Fibroblast of lung (primary cell): ENCODE measurements at regions not wholly inside any gene's neighbourhood (a gene's known extent, or its start where the extent isn't known, plus 50 kb on each side); places are given as distances from the start of the nearest gene placed in this dataset.

ENCODE experiments used
- DNase-seq, 2 donors: peaks; one replicate each; pipeline versions ENCODE4 v3.0.0 to v3.0.0-alpha.2; 2010; ENCODE audit warnings: low read depth in 2 of 2
- H2AFZ ChIP-seq: 2 replicates; pipeline ENCODE4 v1.5.1; 2012; ENCODE audit warnings: low read length, control low read depth, inconsistent platforms
- H3K27ac ChIP-seq: 2 replicates; pipeline ENCODE4 v1.5.1; 2011; ENCODE audit warnings: low read length, control low read depth; ENCODE audit not compliant: insufficient read depth
- H3K27me3 ChIP-seq: 2 replicates; pipeline ENCODE4 v1.5.1; 2011; ENCODE audit warnings: mild to moderate bottlenecking, low read length; ENCODE audit not compliant: control insufficient read depth, insufficient read depth
- H3K36me3 ChIP-seq: 2 replicates; pipeline ENCODE4 v1.5.1; 2011; ENCODE audit warnings: low read length; ENCODE audit not compliant: control insufficient read depth, insufficient read depth
- H3K4me1 ChIP-seq: 2 replicates; pipeline ENCODE4 v1.5.1; 2011; ENCODE audit warnings: low read length; ENCODE audit not compliant: control insufficient read depth, insufficient read depth; ENCODE audit errors: extremely low read depth
- H3K4me2 ChIP-seq: 2 replicates; pipeline ENCODE4 v1.5.1; 2011; ENCODE audit warnings: low read length, control low read depth; ENCODE audit not compliant: insufficient read depth; ENCODE audit errors: extremely low read depth
- H3K4me3 ChIP-seq, 4 experiments: fragments of 200-600 bp in 1 of 4; sonication (generic) in 1 of 4; replicated peaks in 1 of 4; 2 replicates each; pipeline ENCODE4 v1.5.1; 2011 to 2016; ENCODE audit warnings: low read length in 4 of 4, low read depth in 3 of 4, mild to moderate bottlenecking in 3 of 4, control low read depth in 2 of 4, inconsistent platforms in 1 of 4, mixed read lengths in 1 of 4; ENCODE audit not compliant: insufficient read depth in 1 of 4; ENCODE audit errors: control extremely low read depth in 1 of 4
- H3K79me2 ChIP-seq: 2 replicates; pipeline ENCODE4 v1.5.1; 2012; ENCODE audit warnings: mild to moderate bottlenecking, low read length, inconsistent platforms; ENCODE audit not compliant: control insufficient read depth, insufficient read depth
- H3K9ac ChIP-seq: 2 replicates; pipeline ENCODE4 v1.5.1; 2011; ENCODE audit warnings: mild to moderate bottlenecking, low read length, control low read depth; ENCODE audit not compliant: insufficient read depth
- H3K9me3 ChIP-seq: 2 replicates; pipeline ENCODE4 v1.5.1; 2012; ENCODE audit warnings: low read depth, low read length; ENCODE audit not compliant: control insufficient read depth, insufficient read depth
- H4K20me1 ChIP-seq: 2 replicates; pipeline ENCODE4 v1.5.1; 2011; ENCODE audit warnings: low read length; ENCODE audit not compliant: control insufficient read depth, insufficient read depth; ENCODE audit errors: extremely low read depth
- EZH2 ChIP-seq: IDR thresholded peaks from 2 replicates; pipeline ENCODE4 v1.5.1; 2012; ENCODE audit warnings: low read length, control low read depth, mild to moderate bottlenecking; ENCODE audit errors: missing control alignments
- TF ChIP-seq, protein P1 (sequence below), 2 donors: IDR thresholded peaks in 1 of 2; conservative IDR thresholded peaks in 1 of 2; 1 replicate in 1 of 2; 2 replicates in 1 of 2; pipeline ENCODE4 v1.5.1; 2011 to 2012; ENCODE audit warnings: low read length in 2 of 2, control low read depth in 1 of 2, inconsistent platforms in 1 of 2, low read depth in 1 of 2, mild to moderate bottlenecking in 1 of 2

DNA sequence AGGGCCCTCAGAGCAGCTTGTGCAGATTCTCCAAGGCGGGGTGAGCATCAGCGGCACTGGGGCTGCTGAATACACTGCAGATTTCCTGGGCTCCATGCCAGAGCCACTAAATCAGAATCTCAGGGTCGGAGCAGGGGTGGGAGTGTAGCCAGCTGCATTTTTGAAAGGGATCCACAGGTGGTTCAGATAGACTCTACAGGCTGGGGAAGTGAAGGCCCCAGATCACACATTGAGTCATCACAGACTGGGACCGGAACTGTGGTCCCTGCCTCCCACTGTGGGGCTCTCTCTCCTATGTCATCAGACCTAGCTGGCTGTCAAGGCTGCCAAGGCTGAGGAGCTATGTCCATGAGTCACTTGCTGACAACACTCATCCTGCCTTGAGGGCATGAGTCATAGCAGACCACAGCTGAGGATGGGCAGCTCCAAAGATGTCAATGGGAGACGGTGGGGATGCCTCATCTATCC is 162.3 kb upstream of the MAMLD1 start:
- Histone ChIP-seq H3K9ac (no peak overlapping the region), H4K20me1 (no peaks in the 10 kb centered on the region), H3K79me2 (no peaks in the 10 kb centered on the region), H3K9me3 (no peaks in the 10 kb centered on the region), H3K4me2 (no peak overlapping the region), H3K4me1 (peaks cover 7% of the 10 kb centered on the region), H3K27ac (peak overlapping the region; percentile 64), H2AFZ (no peak overlapping the region), H3K36me3 (no peaks in the 10 kb centered on the region), H3K27me3 (no peaks in the 10 kb centered on the region), H3K4me3 (no peak overlapping the region)
- peak; percentile 95 to 98 for DNase-seq
- no peak for TF ChIP-seq EZH2
- TF ChIP-seq, protein P1, sequence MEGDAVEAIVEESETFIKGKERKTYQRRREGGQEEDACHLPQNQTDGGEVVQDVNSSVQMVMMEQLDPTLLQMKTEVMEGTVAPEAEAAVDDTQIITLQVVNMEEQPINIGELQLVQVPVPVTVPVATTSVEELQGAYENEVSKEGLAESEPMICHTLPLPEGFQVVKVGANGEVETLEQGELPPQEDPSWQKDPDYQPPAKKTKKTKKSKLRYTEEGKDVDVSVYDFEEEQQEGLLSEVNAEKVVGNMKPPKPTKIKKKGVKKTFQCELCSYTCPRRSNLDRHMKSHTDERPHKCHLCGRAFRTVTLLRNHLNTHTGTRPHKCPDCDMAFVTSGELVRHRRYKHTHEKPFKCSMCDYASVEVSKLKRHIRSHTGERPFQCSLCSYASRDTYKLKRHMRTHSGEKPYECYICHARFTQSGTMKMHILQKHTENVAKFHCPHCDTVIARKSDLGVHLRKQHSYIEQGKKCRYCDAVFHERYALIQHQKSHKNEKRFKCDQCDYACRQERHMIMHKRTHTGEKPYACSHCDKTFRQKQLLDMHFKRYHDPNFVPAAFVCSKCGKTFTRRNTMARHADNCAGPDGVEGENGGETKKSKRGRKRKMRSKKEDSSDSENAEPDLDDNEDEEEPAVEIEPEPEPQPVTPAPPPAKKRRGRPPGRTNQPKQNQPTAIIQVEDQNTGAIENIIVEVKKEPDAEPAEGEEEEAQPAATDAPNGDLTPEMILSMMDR (conservative IDR thresholded peaks at IDR 0.05 in 1 of 2, IDR thresholded peaks at IDR 0.05 in 1 of 2; ENCODE audit: low read depth in 1 of 2, low read length in 2 of 2), result no peak

DNA sequence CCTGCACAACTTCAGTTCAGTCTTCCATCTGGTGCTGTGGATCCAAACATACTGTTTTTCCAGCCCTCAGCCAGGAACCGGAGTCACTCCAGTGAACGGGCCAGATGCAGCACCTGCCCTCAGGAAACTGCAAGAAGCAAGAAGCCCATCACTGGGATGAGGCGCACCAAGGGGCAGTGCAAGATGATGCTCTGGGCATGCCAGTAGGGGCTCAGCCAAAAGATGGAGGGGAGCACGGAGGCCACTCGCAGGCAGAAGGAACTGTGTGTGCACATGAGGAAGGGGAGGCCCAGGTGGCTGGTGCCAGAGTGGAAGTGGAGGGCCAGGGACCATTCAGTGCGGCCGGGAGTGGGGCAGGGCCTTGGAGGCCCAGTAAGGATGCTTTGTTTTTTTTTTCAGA is 161.7 kb upstream of the MAMLD1 start:
- Histone ChIP-seq H3K27me3 (no peaks in the 10 kb centered on the region), H3K27ac (peak overlapping the region; percentile 64), H3K79me2 (no peaks in the 10 kb centered on the region), H3K4me2 (no peak overlapping the region), H3K4me1 (peaks cover 7% of the 10 kb centered on the region), H3K36me3 (no peaks in the 10 kb centered on the region), H3K9me3 (no peaks in the 10 kb centered on the region), H2AFZ (no peak overlapping the region), H3K9ac (no peak overlapping the region), H4K20me1 (no peaks in the 10 kb centered on the region), H3K4me3 (no peak overlapping the region)
- DNase-seq, result no peak
- TF ChIP-seq, protein P1 (conservative IDR thresholded peaks at IDR 0.05 in 1 of 2, IDR thresholded peaks at IDR 0.05 in 1 of 2; ENCODE audit: low read depth in 1 of 2, low read length in 2 of 2), result no peak
- no peak for TF ChIP-seq EZH2

GRCh38 chrX:150201841-150202240 is 161.3 kb upstream of the MAMLD1 start:
- Histone ChIP-seq H3K36me3 (no peaks in the 10 kb centered on the region), H2AFZ (no peak overlapping the region), H3K4me2 (no peak overlapping the region), H3K9ac (no peak overlapping the region), H3K4me1 (peaks cover 7% of the 10 kb centered on the region), H3K4me3 (no peak overlapping the region), H3K27ac (no peak overlapping the region), H3K9me3 (no peaks in the 10 kb centered on the region), H3K27me3 (no peaks in the 10 kb centered on the region), H3K79me2 (no peaks in the 10 kb centered on the region), H4K20me1 (no peaks in the 10 kb centered on the region)
- peak; percentile 33 to 34 for DNase-seq
- TF ChIP-seq EZH2, result no peak
- TF ChIP-seq, protein P1 (conservative IDR thresholded peaks at IDR 0.05 in 1 of 2, IDR thresholded peaks at IDR 0.05 in 1 of 2; ENCODE audit: low read depth in 1 of 2, low read length in 2 of 2), result no peak
